ENCODE measurements at regions not wholly inside any gene's neighbourhood (a gene's known extent, or its start where the extent isn't known, plus 50 kb on each side); places are given as distances from the start of the nearest gene placed in this dataset.

DNA sequence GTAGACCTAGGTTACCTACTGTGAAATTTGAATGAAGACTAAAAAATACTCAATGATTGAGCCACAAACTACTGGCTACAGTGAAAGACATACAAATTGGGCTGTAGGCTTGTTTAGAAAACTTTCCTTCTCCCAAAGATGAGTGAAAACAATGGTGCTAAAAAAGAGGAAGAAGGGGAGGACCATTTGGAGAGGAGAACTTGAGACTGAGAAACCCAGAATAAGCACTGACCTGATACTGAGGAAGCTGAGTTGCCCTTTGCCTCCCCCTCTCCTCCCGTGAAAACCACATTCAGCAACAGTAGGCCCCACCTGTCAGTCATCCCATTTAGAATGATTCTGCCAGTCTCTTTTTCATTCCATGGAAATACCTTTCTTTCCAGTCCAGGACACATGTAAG lies 484.0 kb upstream of the TGFBR2 start:
- no peak overlapping the region for H2AK5ac ChIP-seq (ENCODE audit: low read length)
- H3K79me1 ChIP-seq (ENCODE audit: low read length): no peaks in the 10 kb centered on the region
- no peak overlapping the region for H3K9ac ChIP-seq (ENCODE audit: low read length)
- no peak overlapping the region for H3K4me2 ChIP-seq (ENCODE audit: low read length)
- H3K56ac ChIP-seq (ENCODE audit: low read length): no peak overlapping the region
- H3K4ac ChIP-seq (ENCODE audit: low read depth, low read length): no peak overlapping the region
- H3K36me3 ChIP-seq (ENCODE audit: control insufficient read depth, insufficient read depth, low read length): no peaks in the 10 kb centered on the region
- no peak overlapping the region for H3K27ac ChIP-seq (ENCODE audit: low read depth, low read length)
- H3K4me1 ChIP-seq (ENCODE audit: control insufficient read depth, low read depth, low read length): peaks cover 6% of the 10 kb centered on the region
- no peaks in the 10 kb centered on the region for H3K79me2 ChIP-seq (ENCODE audit: control insufficient read depth, insufficient read depth, low read length)
- no peak overlapping the region for H2BK120ac ChIP-seq (ENCODE audit: low read depth, low read length)
- no peak overlapping the region for H2BK5ac ChIP-seq (ENCODE audit: low read length)
- H3K23ac ChIP-seq (ENCODE audit: low read length): no peak overlapping the region
- WGBS (ENCODE audit: extremely low coverage, insufficient coverage, low lambda C conversion rate): no CpG with 5 or more reads among the region's 1 CpG
- DNase-seq: no peak
- H4K8ac ChIP-seq (ENCODE audit: low read depth, low read length): no peak overlapping the region
- H2BK15ac ChIP-seq (replicated peaks; ENCODE audit: low read depth): no peak overlapping the region
- no peak overlapping the region for H3K18ac ChIP-seq (ENCODE audit: low read length)
- no peaks in the 10 kb centered on the region for H3K27me3 ChIP-seq (ENCODE audit: insufficient read depth, low read length, poor library complexity)
- no peak overlapping the region for H3K4me3 ChIP-seq (ENCODE audit: low read length)
- H4K5ac ChIP-seq (ENCODE audit: low read length): no peak overlapping the region

DNA sequence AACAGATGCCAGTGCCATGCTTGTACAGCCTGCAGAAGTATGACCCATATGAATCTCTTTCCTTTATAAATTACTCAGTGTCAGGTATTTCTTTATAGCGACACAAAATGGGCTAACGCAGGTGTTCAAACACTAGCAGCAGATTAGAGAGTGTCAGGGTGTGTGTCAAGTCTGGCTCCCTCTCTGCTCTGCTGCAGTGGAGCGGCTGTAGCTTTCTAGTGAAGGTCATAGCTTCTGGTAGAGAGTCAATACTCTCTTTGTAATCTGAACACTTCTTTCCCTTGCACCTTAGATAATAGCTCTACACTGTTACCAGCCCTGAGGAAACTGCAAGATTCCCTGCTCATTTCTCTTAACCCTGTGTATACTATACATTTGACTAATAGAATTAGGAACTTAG lies 483.2 kb upstream of the TGFBR2 start:
- H2BK15ac ChIP-seq (replicated peaks; ENCODE audit: low read depth): no peak overlapping the region
- H3K9ac ChIP-seq (ENCODE audit: low read length): no peak overlapping the region
- no peak overlapping the region for H3K27ac ChIP-seq (ENCODE audit: low read depth, low read length)
- H2BK5ac ChIP-seq (ENCODE audit: low read length): no peak overlapping the region
- no CpG with 5 or more reads among the region's 3 CpGs for WGBS (ENCODE audit: extremely low coverage, insufficient coverage, low lambda C conversion rate)
- H3K23ac ChIP-seq (ENCODE audit: low read length): no peak overlapping the region
- H3K4ac ChIP-seq (ENCODE audit: low read depth, low read length): no peak overlapping the region
- H3K79me1 ChIP-seq (ENCODE audit: low read length): no peaks in the 10 kb centered on the region
- no peak overlapping the region for H2AK5ac ChIP-seq (ENCODE audit: low read length)
- H3K18ac ChIP-seq (ENCODE audit: low read length): no peak overlapping the region
- no peaks in the 10 kb centered on the region for H3K79me2 ChIP-seq (ENCODE audit: control insufficient read depth, insufficient read depth, low read length)
- H2BK120ac ChIP-seq (ENCODE audit: low read depth, low read length): no peak overlapping the region
- no peak overlapping the region for H3K4me2 ChIP-seq (ENCODE audit: low read length)
- H3K4me3 ChIP-seq (ENCODE audit: low read length): no peak overlapping the region
- no peak overlapping the region for H4K5ac ChIP-seq (ENCODE audit: low read length)
- no peaks in the 10 kb centered on the region for H3K36me3 ChIP-seq (ENCODE audit: control insufficient read depth, insufficient read depth, low read length)
- H4K8ac ChIP-seq (ENCODE audit: low read depth, low read length): no peak overlapping the region
- H3K56ac ChIP-seq (ENCODE audit: low read length): no peak overlapping the region
- H3K27me3 ChIP-seq (ENCODE audit: insufficient read depth, low read length, poor library complexity): no peaks in the 10 kb centered on the region
- DNase-seq: no peak
- peaks cover 6% of the 10 kb centered on the region for H3K4me1 ChIP-seq (ENCODE audit: control insufficient read depth, low read depth, low read length)

DNA sequence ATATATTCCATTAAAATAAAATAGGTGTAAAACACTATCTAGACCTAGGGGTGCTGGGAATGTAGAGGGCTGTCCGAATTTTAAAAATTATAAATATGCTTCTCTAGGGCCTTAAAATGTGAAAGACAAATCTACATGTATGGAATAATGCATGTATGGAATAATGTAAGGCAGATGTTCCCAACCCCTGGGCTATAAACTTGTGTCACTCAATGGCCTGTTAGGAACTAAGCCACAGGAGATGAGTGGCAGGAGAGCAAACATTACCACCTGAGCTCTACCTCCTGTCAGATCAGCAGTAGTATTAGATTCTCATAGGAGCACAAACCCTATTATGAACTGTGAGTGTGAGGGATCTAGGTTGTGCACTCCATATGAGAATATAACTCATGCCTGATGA lies 482.6 kb upstream of the TGFBR2 start:
- Histone ChIP-seq H3K79me2 (ENCODE audit: control insufficient read depth, insufficient read depth, low read length) (no peaks in the 10 kb centered on the region), H2BK120ac (ENCODE audit: low read depth, low read length) (peak overlapping the region; percentile 62), H2BK5ac (ENCODE audit: low read length) (no peak overlapping the region), H3K27me3 (ENCODE audit: insufficient read depth, low read length, poor library complexity) (no peaks in the 10 kb centered on the region), H3K27ac (ENCODE audit: low read depth, low read length) (no peak overlapping the region), H3K9ac (ENCODE audit: low read length) (no peak overlapping the region), H3K23ac (ENCODE audit: low read length) (no peak overlapping the region), H3K4me2 (ENCODE audit: low read length) (no peak overlapping the region), H3K79me1 (ENCODE audit: low read length) (no peaks in the 10 kb centered on the region), H2AK5ac (ENCODE audit: low read length) (no peak overlapping the region), H4K5ac (ENCODE audit: low read length) (no peak overlapping the region), H3K4ac (ENCODE audit: low read depth, low read length) (no peak overlapping the region), H3K36me3 (ENCODE audit: control insufficient read depth, insufficient read depth, low read length) (no peaks in the 10 kb centered on the region), H3K4me1 (ENCODE audit: control insufficient read depth, low read depth, low read length) (peaks cover 6% of the 10 kb centered on the region), H2BK15ac (replicated peaks; ENCODE audit: low read depth) (no peak overlapping the region), H3K56ac (ENCODE audit: low read length) (peak overlapping the region; percentile 27), H3K18ac (ENCODE audit: low read length) (no peak overlapping the region), H3K4me3 (ENCODE audit: low read length) (no peak overlapping the region), H4K8ac (ENCODE audit: low read depth, low read length) (no peak overlapping the region)
- no peak for DNase-seq
- no CpG with 5 or more reads among the region's 1 CpG for WGBS (ENCODE audit: extremely low coverage, insufficient coverage, low lambda C conversion rate)

DNA sequence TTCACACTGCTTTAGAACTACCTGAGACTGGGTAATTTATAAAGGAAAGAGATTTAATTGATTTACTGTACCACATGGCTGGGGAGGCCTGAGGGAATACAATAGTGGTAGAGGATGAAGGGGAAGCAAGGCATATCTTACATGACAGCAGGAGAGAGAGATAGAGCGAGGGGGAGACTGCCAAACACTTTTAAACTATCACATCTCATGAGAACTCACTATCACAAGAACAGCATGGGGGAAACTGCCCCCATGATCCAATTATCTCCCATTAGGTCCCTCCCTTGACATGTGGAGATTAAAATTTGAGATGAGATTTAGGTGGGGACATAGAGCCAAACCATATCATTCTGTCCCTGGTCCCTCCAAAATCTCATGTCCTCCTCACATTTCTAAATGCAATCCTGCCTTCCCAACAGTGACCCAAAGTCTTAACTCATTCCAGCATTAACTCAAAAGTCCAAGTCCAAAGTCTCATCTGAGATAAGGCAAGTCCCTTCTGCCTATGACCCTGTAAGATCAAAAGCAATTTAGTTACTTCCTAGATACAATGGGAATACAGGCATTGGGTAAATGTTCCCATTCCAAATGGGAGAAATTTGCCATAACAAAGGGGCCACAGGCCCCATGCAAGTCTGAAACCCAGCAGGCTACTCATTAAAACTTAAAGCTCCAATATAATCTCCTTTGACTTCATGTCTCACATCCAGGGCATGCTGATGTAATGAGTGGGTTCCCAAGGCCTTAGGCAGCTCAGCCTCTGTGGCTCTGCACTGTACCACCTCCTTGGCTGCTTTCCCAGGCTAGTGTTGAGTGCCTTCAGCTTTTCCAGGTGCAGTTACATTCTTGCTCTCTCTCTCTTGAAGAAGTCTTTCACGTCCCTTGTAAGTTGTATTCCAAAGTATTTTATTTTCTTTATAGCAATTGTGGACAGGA lies 481.7 kb upstream of the TGFBR2 start:
- H3K4me1 ChIP-seq (ENCODE audit: control insufficient read depth, low read depth, low read length): peaks cover 6% of the 10 kb centered on the region
- H2BK15ac ChIP-seq (replicated peaks; ENCODE audit: low read depth): no peak overlapping the region
- H3K23ac ChIP-seq (ENCODE audit: low read length): no peak overlapping the region
- no peak overlapping the region for H2AK5ac ChIP-seq (ENCODE audit: low read length)
- no peak overlapping the region for H3K18ac ChIP-seq (ENCODE audit: low read length)
- no peak overlapping the region for H3K9ac ChIP-seq (ENCODE audit: low read length)
- H3K4ac ChIP-seq (ENCODE audit: low read depth, low read length): no peak overlapping the region
- no CpG with 5 or more reads among the region's 2 CpGs for WGBS (ENCODE audit: extremely low coverage, insufficient coverage, low lambda C conversion rate)
- peak overlapping the region; percentile 60 for H3K27ac ChIP-seq (ENCODE audit: low read depth, low read length)
- no peak overlapping the region for H3K4me3 ChIP-seq (ENCODE audit: low read length)
- H4K5ac ChIP-seq (ENCODE audit: low read length): no peak overlapping the region
- H3K4me2 ChIP-seq (ENCODE audit: low read length): no peak overlapping the region
- H3K56ac ChIP-seq (ENCODE audit: low read length): no peak overlapping the region
- H2BK5ac ChIP-seq (ENCODE audit: low read length): no peak overlapping the region
- H4K8ac ChIP-seq (ENCODE audit: low read depth, low read length): no peak overlapping the region
- no peaks in the 10 kb centered on the region for H3K27me3 ChIP-seq (ENCODE audit: insufficient read depth, low read length, poor library complexity)
- peak; percentile 76 for DNase-seq
- no peaks in the 10 kb centered on the region for H3K79me1 ChIP-seq (ENCODE audit: low read length)
- H3K79me2 ChIP-seq (ENCODE audit: control insufficient read depth, insufficient read depth, low read length): no peaks in the 10 kb centered on the region
- H2BK120ac ChIP-seq (ENCODE audit: low read depth, low read length): no peak overlapping the region
- no peaks in the 10 kb centered on the region for H3K36me3 ChIP-seq (ENCODE audit: control insufficient read depth, insufficient read depth, low read length)

DNA sequence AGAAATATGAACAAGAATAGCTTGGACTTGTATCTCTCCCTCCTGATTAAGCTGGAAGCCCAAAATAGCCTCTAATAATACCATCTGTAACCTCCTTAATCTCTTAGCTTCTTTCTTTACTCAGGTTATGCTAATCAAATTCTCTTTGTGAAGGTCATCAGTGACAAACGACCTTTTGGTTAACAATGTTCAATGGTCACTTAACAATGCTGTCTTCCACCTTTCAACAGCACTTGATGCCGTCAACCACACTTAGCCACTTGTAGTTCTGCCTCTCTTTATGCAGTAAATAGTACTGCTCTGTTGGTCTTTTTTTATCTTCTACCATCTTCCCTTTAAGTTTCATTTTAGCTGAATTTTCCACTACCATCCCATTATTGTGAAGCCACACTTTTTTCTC lies 476.6 kb upstream of the TGFBR2 start:
- Histone ChIP-seq H4K8ac (ENCODE audit: low read depth, low read length) (no peak overlapping the region), H3K27ac (ENCODE audit: low read depth, low read length) (no peak overlapping the region), H2BK5ac (ENCODE audit: low read length) (no peak overlapping the region), H2BK15ac (replicated peaks; ENCODE audit: low read depth) (no peak overlapping the region), H3K4ac (ENCODE audit: low read depth, low read length) (no peak overlapping the region), H3K4me3 (ENCODE audit: low read length) (no peak overlapping the region), H3K18ac (ENCODE audit: low read length) (no peak overlapping the region), H3K27me3 (ENCODE audit: insufficient read depth, low read length, poor library complexity) (no peaks in the 10 kb centered on the region), H3K79me2 (ENCODE audit: control insufficient read depth, insufficient read depth, low read length) (no peaks in the 10 kb centered on the region), H3K4me1 (ENCODE audit: control insufficient read depth, low read depth, low read length) (peaks cover 2% of the 10 kb centered on the region), H3K36me3 (ENCODE audit: control insufficient read depth, insufficient read depth, low read length) (no peaks in the 10 kb centered on the region), H4K5ac (ENCODE audit: low read length) (no peak overlapping the region), H3K4me2 (ENCODE audit: low read length) (no peak overlapping the region), H3K23ac (ENCODE audit: low read length) (no peak overlapping the region), H2AK5ac (ENCODE audit: low read length) (no peak overlapping the region), H3K79me1 (ENCODE audit: low read length) (no peaks in the 10 kb centered on the region), H3K56ac (ENCODE audit: low read length) (no peak overlapping the region), H2BK120ac (ENCODE audit: low read depth, low read length) (no peak overlapping the region), H3K9ac (ENCODE audit: low read length) (no peak overlapping the region)
- DNase-seq: no peak
- no CpG with 5 or more reads among the region's 2 CpGs for WGBS (ENCODE audit: extremely low coverage, insufficient coverage, low lambda C conversion rate)

DNA sequence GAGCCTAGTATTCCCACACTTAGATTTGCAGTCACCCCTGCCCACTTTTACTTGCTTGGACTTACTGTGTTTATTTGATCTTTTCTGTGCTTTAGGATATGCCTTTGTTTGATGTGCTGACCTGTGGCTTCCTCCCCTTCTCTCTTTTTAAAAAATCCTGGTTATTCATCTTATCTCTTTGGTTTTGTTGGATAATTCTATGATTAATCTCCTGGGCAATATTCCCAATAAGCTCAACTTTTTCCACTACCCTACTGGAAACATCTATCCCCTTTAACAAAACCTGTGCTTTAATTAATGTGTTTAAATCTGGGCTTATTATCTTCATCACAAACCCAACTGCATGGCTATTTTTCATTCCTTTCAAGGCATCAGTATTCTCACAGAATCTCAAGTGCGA lies 476.0 kb upstream of the TGFBR2 start:
- H3K4me2 ChIP-seq (ENCODE audit: low read length): no peak overlapping the region
- H3K79me1 ChIP-seq (ENCODE audit: low read length): no peaks in the 10 kb centered on the region
- H2BK120ac ChIP-seq (ENCODE audit: low read depth, low read length): no peak overlapping the region
- no peak overlapping the region for H3K9ac ChIP-seq (ENCODE audit: low read length)
- H2BK5ac ChIP-seq (ENCODE audit: low read length): no peak overlapping the region
- H4K8ac ChIP-seq (ENCODE audit: low read depth, low read length): no peak overlapping the region
- H2AK5ac ChIP-seq (ENCODE audit: low read length): no peak overlapping the region
- H4K5ac ChIP-seq (ENCODE audit: low read length): no peak overlapping the region
- no peak overlapping the region for H3K4me3 ChIP-seq (ENCODE audit: low read length)
- H3K27ac ChIP-seq (ENCODE audit: low read depth, low read length): no peak overlapping the region
- H3K36me3 ChIP-seq (ENCODE audit: control insufficient read depth, insufficient read depth, low read length): no peaks in the 10 kb centered on the region
- H3K27me3 ChIP-seq (ENCODE audit: insufficient read depth, low read length, poor library complexity): no peaks in the 10 kb centered on the region
- H3K56ac ChIP-seq (ENCODE audit: low read length): no peak overlapping the region
- no peak overlapping the region for H3K18ac ChIP-seq (ENCODE audit: low read length)
- no CpG with 5 or more reads among the region's 1 CpG for WGBS (ENCODE audit: extremely low coverage, insufficient coverage, low lambda C conversion rate)
- H3K4ac ChIP-seq (ENCODE audit: low read depth, low read length): no peak overlapping the region
- H2BK15ac ChIP-seq (replicated peaks; ENCODE audit: low read depth): no peak overlapping the region
- DNase-seq: no peak
- no peaks in the 10 kb centered on the region for H3K4me1 ChIP-seq (ENCODE audit: control insufficient read depth, low read depth, low read length)
- H3K79me2 ChIP-seq (ENCODE audit: control insufficient read depth, insufficient read depth, low read length): no peaks in the 10 kb centered on the region
- no peak overlapping the region for H3K23ac ChIP-seq (ENCODE audit: low read length)

Data from mesendoderm (in vitro differentiated cells).